ENCODE measurements at regions not wholly inside any gene's neighbourhood (a gene's known extent, or its start where the extent isn't known, plus 50 kb on each side); places are given as distances from the start of the nearest gene placed in this dataset.

DNA sequence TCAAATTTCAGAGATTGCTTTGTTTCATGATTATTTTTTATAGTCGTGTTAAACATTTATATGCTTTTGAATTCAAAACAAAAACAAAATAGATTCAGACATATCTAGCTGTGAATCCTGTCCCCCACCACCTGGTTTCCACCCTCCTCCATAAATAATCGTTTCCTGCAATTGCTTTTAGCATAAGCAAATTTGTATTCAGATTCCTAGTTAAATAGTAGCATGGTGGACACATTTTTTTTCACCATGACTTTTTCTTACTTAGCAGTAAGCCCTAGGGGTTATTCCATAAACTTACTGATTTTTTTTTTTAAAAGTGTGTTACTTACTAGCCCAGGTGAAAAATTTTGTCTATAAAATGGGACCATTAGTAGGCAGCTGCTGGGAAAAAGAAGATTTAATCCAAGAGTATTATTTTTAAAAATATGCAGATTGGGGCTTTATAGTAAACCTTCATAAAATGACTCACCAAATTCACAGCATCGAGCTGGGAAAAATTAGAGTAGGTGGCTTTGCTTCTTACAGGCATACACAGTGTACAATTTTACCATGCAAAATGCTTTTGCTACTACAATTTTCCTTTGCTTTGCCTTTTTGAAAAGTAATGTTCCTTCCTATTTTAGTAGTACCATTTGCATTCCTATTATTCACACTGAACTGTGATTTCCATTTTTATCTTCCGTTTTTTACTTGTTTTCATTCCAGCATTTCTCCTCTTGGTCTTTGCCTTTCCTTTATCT is 117.8 kb downstream of the BTG1 start:
- DNase-seq (no peak), ATAC-seq (no peak)
- Histone ChIP-seq H3K27ac (no peak overlapping the region), H3K4me3 (no peak overlapping the region), H3K36me3 (no peaks in the 10 kb centered on the region), H3K4me1 (no peaks in the 10 kb centered on the region), H3K27me3 (no peaks in the 10 kb centered on the region), H3K9me3 (no peaks in the 10 kb centered on the region)
- intact Hi-C loops (cut with DNase I): no loop called here
- WGBS (ENCODE audit: insufficient coverage, low coverage, low lambda C conversion rate, missing lambda C conversion rate): 73% methylated on average over 4 of the region's 4 CpGs
- TF ChIP-seq, protein P1, sequence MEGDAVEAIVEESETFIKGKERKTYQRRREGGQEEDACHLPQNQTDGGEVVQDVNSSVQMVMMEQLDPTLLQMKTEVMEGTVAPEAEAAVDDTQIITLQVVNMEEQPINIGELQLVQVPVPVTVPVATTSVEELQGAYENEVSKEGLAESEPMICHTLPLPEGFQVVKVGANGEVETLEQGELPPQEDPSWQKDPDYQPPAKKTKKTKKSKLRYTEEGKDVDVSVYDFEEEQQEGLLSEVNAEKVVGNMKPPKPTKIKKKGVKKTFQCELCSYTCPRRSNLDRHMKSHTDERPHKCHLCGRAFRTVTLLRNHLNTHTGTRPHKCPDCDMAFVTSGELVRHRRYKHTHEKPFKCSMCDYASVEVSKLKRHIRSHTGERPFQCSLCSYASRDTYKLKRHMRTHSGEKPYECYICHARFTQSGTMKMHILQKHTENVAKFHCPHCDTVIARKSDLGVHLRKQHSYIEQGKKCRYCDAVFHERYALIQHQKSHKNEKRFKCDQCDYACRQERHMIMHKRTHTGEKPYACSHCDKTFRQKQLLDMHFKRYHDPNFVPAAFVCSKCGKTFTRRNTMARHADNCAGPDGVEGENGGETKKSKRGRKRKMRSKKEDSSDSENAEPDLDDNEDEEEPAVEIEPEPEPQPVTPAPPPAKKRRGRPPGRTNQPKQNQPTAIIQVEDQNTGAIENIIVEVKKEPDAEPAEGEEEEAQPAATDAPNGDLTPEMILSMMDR (IDR thresholded peaks at IDR 0.05): no peak
- TF ChIP-seq POLR2A (IDR thresholded peaks at IDR 0.05): no peak

DNA sequence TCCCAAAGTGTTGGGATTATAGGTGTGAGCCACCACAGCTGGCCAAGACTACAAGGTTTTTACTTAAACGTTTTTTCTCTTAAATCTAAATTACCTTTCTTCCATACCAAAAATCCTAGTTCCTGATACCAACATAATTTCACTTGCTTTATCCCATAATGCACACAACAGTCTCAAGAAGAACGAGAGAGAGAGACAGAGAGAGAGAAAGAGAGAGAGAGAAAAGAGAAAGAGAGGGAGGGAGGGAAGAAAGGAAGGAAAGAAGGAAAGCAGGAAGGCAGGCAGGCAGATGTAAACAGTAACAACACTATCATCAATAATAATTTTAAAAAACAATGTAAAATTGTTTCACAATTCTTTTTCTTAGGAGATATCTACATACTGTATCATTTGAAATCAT is 118.4 kb downstream of the BTG1 start:
- H3K4me3 ChIP-seq: no peak overlapping the region
- H3K4me1 ChIP-seq: no peaks in the 10 kb centered on the region
- TF ChIP-seq, protein P1 (IDR thresholded peaks at IDR 0.05): no peak
- no peak for TF ChIP-seq POLR2A (IDR thresholded peaks at IDR 0.05)
- H3K27me3 ChIP-seq: no peaks in the 10 kb centered on the region
- intact Hi-C loops (cut with DNase I): no loop called here
- H3K27ac ChIP-seq: no peak overlapping the region
- DNase-seq (no peak), ATAC-seq (no peak)
- H3K36me3 ChIP-seq: no peaks in the 10 kb centered on the region
- 60% methylated on average over 2 of the region's 2 CpGs for WGBS (ENCODE audit: insufficient coverage, low coverage, low lambda C conversion rate, missing lambda C conversion rate)
- H3K9me3 ChIP-seq: no peaks in the 10 kb centered on the region

DNA sequence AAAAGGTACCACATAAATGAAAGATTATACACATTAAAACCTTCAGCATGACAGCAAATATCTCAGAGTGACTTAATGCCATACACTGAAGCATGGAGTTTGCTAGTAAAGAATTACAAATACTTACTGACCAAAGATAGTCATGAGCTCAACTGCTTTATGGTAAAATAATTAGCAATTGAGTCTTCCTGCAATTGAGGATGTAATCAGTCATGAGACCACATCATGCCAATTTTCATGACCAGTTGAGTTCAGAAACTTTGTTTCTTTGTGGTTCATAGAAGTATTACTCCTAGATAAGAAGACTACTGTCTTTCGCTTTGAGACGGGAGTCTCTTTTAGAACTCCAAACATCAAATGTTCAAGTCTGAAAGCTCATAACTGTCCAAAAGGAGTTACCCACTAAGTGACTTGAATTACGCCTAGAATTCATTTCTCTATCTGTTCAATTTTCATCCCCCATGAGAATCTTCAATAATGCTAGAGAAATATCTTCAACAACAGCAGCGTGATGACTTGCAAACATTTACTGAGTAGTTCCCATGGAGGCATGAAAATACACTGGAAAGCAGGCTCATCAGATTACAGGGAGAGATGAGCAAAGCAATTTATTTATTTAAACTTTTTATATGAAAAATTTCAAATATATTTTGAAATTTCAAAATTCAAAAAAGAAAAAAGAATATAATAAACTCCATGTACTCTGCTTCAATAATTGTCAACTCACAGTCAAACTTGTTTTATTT is 120.0 kb downstream of the BTG1 start:
- intact Hi-C loops (cut with DNase I): no loop called here
- WGBS (ENCODE audit: insufficient coverage, low coverage, low lambda C conversion rate, missing lambda C conversion rate): 84% methylated on average over 4 of the region's 4 CpGs

DNA sequence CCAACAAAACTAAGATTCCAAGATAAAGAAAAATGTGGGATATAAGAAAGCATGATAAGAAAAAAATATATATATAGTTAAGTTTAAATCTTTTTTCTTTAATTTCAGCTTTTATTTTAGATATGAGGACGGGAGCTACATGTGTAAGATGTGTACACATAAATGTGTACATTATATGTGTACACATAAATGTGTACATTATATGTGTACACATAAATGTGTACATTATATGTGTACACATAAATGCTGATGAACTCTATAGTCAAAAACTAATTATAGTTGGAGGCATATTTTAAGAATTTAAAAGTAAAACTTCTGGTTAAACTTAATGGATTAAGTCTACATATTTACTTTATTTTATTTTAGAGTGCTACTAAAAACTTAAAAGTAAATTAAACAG is 123.6 kb downstream of the BTG1 start:
- intact Hi-C loops (cut with DNase I): no loop called here
- no peak overlapping the region for H3K27ac ChIP-seq
- H3K27me3 ChIP-seq: no peaks in the 10 kb centered on the region
- H3K9me3 ChIP-seq: no peaks in the 10 kb centered on the region
- ATAC-seq (no peak), DNase-seq (no peak)
- H3K4me3 ChIP-seq: no peak overlapping the region
- WGBS (ENCODE audit: insufficient coverage, low coverage, low lambda C conversion rate, missing lambda C conversion rate): 88% methylated on average over 1 of the region's 1 CpG
- no peaks in the 10 kb centered on the region for H3K36me3 ChIP-seq
- no peaks in the 10 kb centered on the region for H3K4me1 ChIP-seq
- TF ChIP-seq, protein P1 (IDR thresholded peaks at IDR 0.05): no peak
- TF ChIP-seq POLR2A (IDR thresholded peaks at IDR 0.05): no peak

More for the DNA sequence above, 120.0 kb downstream of the BTG1 start:
- Histone ChIP-seq H3K4me3 (no peak overlapping the region), H3K4me1 (no peaks in the 10 kb centered on the region), H3K36me3 (no peaks in the 10 kb centered on the region), H3K9me3 (no peaks in the 10 kb centered on the region), H3K27ac (no peak overlapping the region), H3K27me3 (no peaks in the 10 kb centered on the region)
- TF ChIP-seq, protein P1 (IDR thresholded peaks at IDR 0.05): no peak
- no peak for TF ChIP-seq POLR2A (IDR thresholded peaks at IDR 0.05)
- DNase-seq: no peak
- ATAC-seq: no peak

All from right lobe of liver (tissue), 6 donors.